CD4-positive, alpha-beta T cell (primary cell): ENCODE measurements at regions not wholly inside any gene's neighbourhood (a gene's known extent, or its start where the extent isn't known, plus 50 kb on each side); places are given as distances from the start of the nearest gene placed in this dataset.

Experiments
- ATAC-seq: fragments of 200-7000 bp; cut with Tn5 transposase; one replicate; pipeline ENCODE4 v1.10.0; 2022; ENCODE audit warnings: mild to moderate bottlenecking; ENCODE audit not compliant: poor library complexity
- CTCF ChIA-PET: fragments of 350-600 bp; sonication (Branson Sonifier 250); formaldehyde crosslinking; loops from one replicate; lab custom pipeline; 2021; ENCODE audit warnings: antibody characterized with exemption, inconsistent platforms; lab: Charles Lee
- POLR2A ChIA-PET: fragments of 350-600 bp; sonication (Branson Sonifier 250); formaldehyde crosslinking; loops from one replicate; lab custom pipeline; 2021; ENCODE audit warnings: antibody characterized with exemption, inconsistent platforms; lab: Charles Lee
- DNase-seq, 14 experiments: peaks; one replicate each; pipeline ENCODE4 v3.0.0-alpha.2; 2013 to 2020; ENCODE audit warnings: mixed read lengths in 2 of 14
- H3K27ac ChIP-seq, 2 donors: one replicate each; pipeline versions ENCODE4 v1.5.1 to v1.7.0; 2013; ENCODE audit warnings: low read length in 2 of 2, low read depth in 1 of 2, mild to moderate bottlenecking in 1 of 2
- H3K27me3 ChIP-seq, 2 experiments: 1 replicate in 1 of 2; 2 replicates in 1 of 2; pipeline versions ENCODE4 v1.6.1 to v1.7.0; 2013; ENCODE audit warnings: low read length in 2 of 2, control low read depth in 1 of 2, mild to moderate bottlenecking in 1 of 2, moderate library complexity in 1 of 2; ENCODE audit not compliant: insufficient read depth in 2 of 2, control insufficient read depth in 1 of 2
- H3K36me3 ChIP-seq: one replicate; pipeline ENCODE4 v1.6.1; 2013; ENCODE audit warnings: low read length, control low read depth; ENCODE audit not compliant: insufficient read depth
- H3K4me1 ChIP-seq: one replicate; pipeline ENCODE4 v1.6.1; 2013; ENCODE audit warnings: low read length, control low read depth; ENCODE audit not compliant: insufficient read depth
- H3K4me3 ChIP-seq: one replicate; pipeline ENCODE4 v1.5.1; 2013; ENCODE audit warnings: mild to moderate bottlenecking, low read length, moderate library complexity
- H3K9me3 ChIP-seq, 2 experiments: 1 replicate in 1 of 2; 2 replicates in 1 of 2; pipeline versions ENCODE4 v1.6.1 to v1.7.0; 2013; ENCODE audit warnings: low read length in 2 of 2, mild to moderate bottlenecking in 2 of 2, control low read depth in 1 of 2, moderate library complexity in 1 of 2; ENCODE audit not compliant: control insufficient read depth in 1 of 2, insufficient read depth in 1 of 2
- H3K27ac Mint-ChIP-seq: one replicate; pipeline ENCODE4 v1.8.0; 2020; ENCODE audit warnings: mixed read lengths
- H3K27me3 Mint-ChIP-seq: one replicate; pipeline ENCODE4 v1.8.0; 2021; ENCODE audit warnings: mixed read lengths
- H3K36me3 Mint-ChIP-seq: one replicate; pipeline ENCODE4 v1.8.0; 2021; ENCODE audit warnings: low read depth, mixed read lengths
- H3K4me1 Mint-ChIP-seq: one replicate; pipeline ENCODE4 v1.8.0; 2021; ENCODE audit warnings: low read depth, mixed read lengths
- H3K4me3 Mint-ChIP-seq: one replicate; pipeline ENCODE4 v1.8.0; 2020; ENCODE audit warnings: mild to moderate bottlenecking, mixed read lengths
- H3K9me3 Mint-ChIP-seq: one replicate; pipeline ENCODE4 v1.8.0; 2020; ENCODE audit warnings: mixed read lengths
- CTCF ChIP-seq: fragments of 200-600 bp; IDR thresholded peaks from one replicate; pipeline ENCODE4 v1.8.0; 2022; ENCODE audit warnings: antibody characterized with exemption, mild to moderate bottlenecking
- intact Hi-C, 2 experiments: fragments of 100-400 bp; cut with DNase I in 1 of 2; cut with micrococcal nuclease in 1 of 2; formaldehyde crosslinking; loops; one replicate each; pipeline versions ENCODE4 v1.15.1 to v1.9.0; 2023 to 2025; cut with DNase I, micrococcal nuclease

GRCh38 chr17:62860962-62861873 is 53.1 kb upstream of the MARCHF10 start:
- no peak for TF ChIP-seq CTCF
- no peaks in the 10 kb centered on the region for H3K9me3 ChIP-seq
- H3K36me3 Mint-ChIP-seq, result no peaks in the 10 kb centered on the region
- H3K9me3 Mint-ChIP-seq, result no peaks in the 10 kb centered on the region
- no peak overlapping the region for H3K4me3 Mint-ChIP-seq
- no peak overlapping the region for H3K4me3 ChIP-seq
- CTCF ChIA-PET, result no interaction called here
- H3K27me3 ChIP-seq, result peaks cover 0 to 6% of the 10 kb centered on the region in 2 experiments
- no peak overlapping the region for H3K27ac ChIP-seq
- no peak for DNase-seq
- peaks cover 8% of the 10 kb centered on the region for H3K27me3 Mint-ChIP-seq
- H3K27ac Mint-ChIP-seq, result no peak overlapping the region
- intact Hi-C loops, result no loop called here
- no peaks in the 10 kb centered on the region for H3K4me1 Mint-ChIP-seq
- no peaks in the 10 kb centered on the region for H3K4me1 ChIP-seq
- POLR2A ChIA-PET, result no interaction called here
- ATAC-seq, result no peak
- no peaks in the 10 kb centered on the region for H3K36me3 ChIP-seq

GRCh38 chr17:62859146-62859545 is 51.0 kb upstream of the MARCHF10 start:
- no peaks in the 10 kb centered on the region for H3K36me3 Mint-ChIP-seq

More at GRCh38 chr17:62859146-62859545, 51.0 kb upstream of the MARCHF10 start:
- Mint-ChIP-seq H3K4me3 (no peak overlapping the region), H3K4me1 (no peaks in the 10 kb centered on the region), H3K27me3 (peaks cover 11% of the 10 kb centered on the region), H3K27ac (no peak overlapping the region), H3K9me3 (no peaks in the 10 kb centered on the region)
- intact Hi-C loops, result loop anchor here in 1 of 2 experiments (10.0 kb wide), 1 partner anchor 64 kb away; no protein-coding TSS in a partner anchor
- no peak overlapping the region for H3K4me3 ChIP-seq
- no peaks in the 10 kb centered on the region for H3K9me3 ChIP-seq
- H3K4me1 ChIP-seq, result no peaks in the 10 kb centered on the region
- CTCF ChIA-PET, result no interaction called here
- H3K27me3 ChIP-seq, result peaks cover 0 to under 1% of the 10 kb centered on the region in 2 experiments
- DNase-seq (no peak), ATAC-seq (no peak)
- POLR2A ChIA-PET, result no interaction called here
- TF ChIP-seq CTCF, result no peak
- H3K36me3 ChIP-seq, result no peaks in the 10 kb centered on the region
- no peak overlapping the region for H3K27ac ChIP-seq
